ENCODE measurements at regions not wholly inside any gene's neighbourhood (a gene's known extent, or its start where the extent isn't known, plus 50 kb on each side); places are given as distances from the start of the nearest gene placed in this dataset.

Small RNAs in the stretch of these regions (small RNA-seq; reads per million reads assigned to genes)
- gene TRBV5-2 (0 reads per million in 2 experiments), gene TRBV8-1 (0 reads per million in 2 experiments), gene TRBV8-2 (0 reads per million in 2 experiments)

All from SK-MEL-5 (cell line).